ENCODE measurements at regions not wholly inside any gene's neighbourhood (a gene's known extent, or its start where the extent isn't known, plus 50 kb on each side); places are given as distances from the start of the nearest gene placed in this dataset.
"Not testable (repeated sequence)": the region's sequence is repeated elsewhere in the genome, so short reads cannot be mapped to it uniquely, and the experiment has no call there.

- H3K9me3 Mint-ChIP-seq: peaks cover 10% of the 10 kb centered on the region
- DNase-seq (ENCODE audit: low spot score in 2 of 2, unreplicated experiment in 2 of 2): no peak
- H3K36me3 Mint-ChIP-seq: peaks cover 22% of the 10 kb centered on the region
- TF ChIP-seq, protein P1, sequence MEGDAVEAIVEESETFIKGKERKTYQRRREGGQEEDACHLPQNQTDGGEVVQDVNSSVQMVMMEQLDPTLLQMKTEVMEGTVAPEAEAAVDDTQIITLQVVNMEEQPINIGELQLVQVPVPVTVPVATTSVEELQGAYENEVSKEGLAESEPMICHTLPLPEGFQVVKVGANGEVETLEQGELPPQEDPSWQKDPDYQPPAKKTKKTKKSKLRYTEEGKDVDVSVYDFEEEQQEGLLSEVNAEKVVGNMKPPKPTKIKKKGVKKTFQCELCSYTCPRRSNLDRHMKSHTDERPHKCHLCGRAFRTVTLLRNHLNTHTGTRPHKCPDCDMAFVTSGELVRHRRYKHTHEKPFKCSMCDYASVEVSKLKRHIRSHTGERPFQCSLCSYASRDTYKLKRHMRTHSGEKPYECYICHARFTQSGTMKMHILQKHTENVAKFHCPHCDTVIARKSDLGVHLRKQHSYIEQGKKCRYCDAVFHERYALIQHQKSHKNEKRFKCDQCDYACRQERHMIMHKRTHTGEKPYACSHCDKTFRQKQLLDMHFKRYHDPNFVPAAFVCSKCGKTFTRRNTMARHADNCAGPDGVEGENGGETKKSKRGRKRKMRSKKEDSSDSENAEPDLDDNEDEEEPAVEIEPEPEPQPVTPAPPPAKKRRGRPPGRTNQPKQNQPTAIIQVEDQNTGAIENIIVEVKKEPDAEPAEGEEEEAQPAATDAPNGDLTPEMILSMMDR (IDR thresholded peaks at IDR 0.05; ENCODE audit: unreplicated experiment): no peak
- H3K4me1 Mint-ChIP-seq: no peaks in the 10 kb centered on the region
- H3K27me3 Mint-ChIP-seq (ENCODE audit: low read depth): no peaks in the 10 kb centered on the region
- H3K27ac Mint-ChIP-seq: no peak overlapping the region
- H3K4me3 Mint-ChIP-seq: no peak overlapping the region
These were observed 89.0 kb upstream of the STOX2 start for GRCh38 chr4:183816077-183816476.

DNA sequence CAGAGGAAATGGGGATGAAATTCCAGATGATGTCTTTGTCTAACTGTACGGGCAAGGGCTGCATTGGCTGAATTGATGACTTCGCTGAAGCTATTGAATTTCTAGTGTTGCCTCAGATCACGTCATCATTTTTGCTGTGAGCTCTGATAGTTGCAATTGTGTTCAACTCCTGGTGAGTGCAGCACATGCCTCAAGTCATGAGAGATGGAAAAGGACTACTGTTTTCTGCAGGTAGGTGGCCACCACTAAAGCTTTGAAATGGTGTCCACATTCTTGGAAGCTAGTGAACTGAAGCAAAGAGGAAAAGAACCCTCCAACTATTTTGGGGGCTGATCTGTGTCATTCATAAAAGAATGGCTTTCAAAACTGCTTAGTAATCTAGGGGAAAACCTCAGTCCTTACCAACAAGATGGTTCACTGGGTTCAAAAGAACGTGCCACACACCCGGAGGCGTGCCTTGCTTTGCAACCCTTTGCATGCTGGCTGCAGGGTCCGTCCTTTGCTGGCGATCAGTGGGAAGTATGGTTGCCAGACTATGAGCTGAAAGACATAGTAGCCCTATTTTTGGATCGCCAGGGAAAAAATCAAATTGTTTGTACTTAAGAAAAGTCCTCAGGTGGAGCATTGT, 88.1 kb upstream of the STOX2 start:
- H3K9me3 Mint-ChIP-seq: peaks cover 10% of the 10 kb centered on the region
- H3K4me1 Mint-ChIP-seq: no peaks in the 10 kb centered on the region
- H3K27me3 Mint-ChIP-seq (ENCODE audit: low read depth): no peaks in the 10 kb centered on the region
- DNase-seq (ENCODE audit: low spot score in 2 of 2, unreplicated experiment in 2 of 2): no peak
- H3K36me3 Mint-ChIP-seq: peaks cover 22% of the 10 kb centered on the region
- H3K4me3 Mint-ChIP-seq: no peak overlapping the region
- H3K27ac Mint-ChIP-seq: no peak overlapping the region
- TF ChIP-seq, protein P1 (IDR thresholded peaks at IDR 0.05; ENCODE audit: unreplicated experiment): no peak

DNA sequence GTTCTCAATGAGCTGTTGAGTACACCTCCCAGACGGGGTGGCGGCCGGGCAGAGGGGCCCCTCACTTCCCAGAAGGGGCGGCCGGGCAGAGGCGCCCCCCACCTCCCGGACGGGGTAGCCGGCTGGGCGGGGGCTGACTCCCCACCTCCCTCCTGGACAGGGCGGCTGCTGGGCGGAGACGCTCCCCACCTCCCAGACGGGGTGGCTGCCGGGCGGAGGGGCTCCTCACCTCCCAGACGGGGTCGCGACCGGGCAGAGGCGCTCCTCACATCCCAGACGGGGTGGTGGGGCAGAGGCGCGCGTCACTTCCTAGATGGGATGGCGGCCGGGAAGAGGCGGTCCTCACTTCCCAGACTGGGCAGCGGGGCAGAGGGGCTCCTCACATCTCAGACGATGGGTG, 86.5 kb upstream of the STOX2 start:
- not testable (repeated sequence) for H3K4me3 Mint-ChIP-seq; H3K4me1 Mint-ChIP-seq; H3K9me3 Mint-ChIP-seq; H3K27me3 Mint-ChIP-seq (ENCODE audit: low read depth); H3K27ac Mint-ChIP-seq; DNase-seq (ENCODE audit: low spot score in 2 of 2, unreplicated experiment in 2 of 2)
- peaks cover 24% of the 10 kb centered on the region for H3K36me3 Mint-ChIP-seq

GRCh38 chr4:183821076-183821853, 83.8 kb upstream of the STOX2 start:
- Mint-ChIP-seq H3K27ac (peak overlapping the region; percentile 66), H3K36me3 (peaks cover 16% of the 10 kb centered on the region), H3K4me3 (no peak overlapping the region), H3K27me3 (ENCODE audit: low read depth) (no peaks in the 10 kb centered on the region), H3K9me3 (peaks cover under 1% of the 10 kb centered on the region), H3K4me1 (peaks cover 6% of the 10 kb centered on the region)
- DNase-seq (ENCODE audit: low spot score in 2 of 2, unreplicated experiment in 2 of 2): no peak
- TF ChIP-seq, protein P1 (IDR thresholded peaks at IDR 0.05; ENCODE audit: unreplicated experiment): no peak

GRCh38 chr4:183823434-183823833, 81.7 kb upstream of the STOX2 start:
- H3K27ac Mint-ChIP-seq: peak overlapping the region; percentile 62
- no peak for DNase-seq (ENCODE audit: low spot score in 2 of 2, unreplicated experiment in 2 of 2)
- no peaks in the 10 kb centered on the region for H3K27me3 Mint-ChIP-seq (ENCODE audit: low read depth)
- TF ChIP-seq, protein P1 (IDR thresholded peaks at IDR 0.05; ENCODE audit: unreplicated experiment): no peak
- peaks cover 4% of the 10 kb centered on the region for H3K36me3 Mint-ChIP-seq
- no peak overlapping the region for H3K4me3 Mint-ChIP-seq
- H3K9me3 Mint-ChIP-seq: no peaks in the 10 kb centered on the region
- peaks cover 13% of the 10 kb centered on the region for H3K4me1 Mint-ChIP-seq

DNA sequence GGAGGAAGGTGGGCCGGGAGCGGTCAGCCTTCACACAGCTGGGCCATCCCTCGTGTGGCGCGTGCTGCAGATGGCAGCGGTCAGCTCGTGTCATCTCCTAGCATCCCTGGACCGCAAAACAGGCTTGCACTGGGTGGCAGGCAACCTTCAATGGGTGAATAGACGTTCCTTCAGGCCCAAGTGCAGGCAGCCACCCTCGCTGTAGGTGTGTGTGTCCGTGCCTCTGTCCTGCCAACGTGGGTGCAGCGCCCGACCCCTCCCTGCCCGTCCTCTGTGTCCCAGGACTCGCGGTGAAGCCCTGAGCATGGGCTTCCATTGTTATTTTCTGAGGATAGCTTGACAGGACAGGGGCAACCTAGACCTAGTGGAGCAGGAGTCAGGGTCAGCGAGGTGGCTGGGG, 79.8 kb upstream of the STOX2 start:
- Mint-ChIP-seq H3K9me3 (no peaks in the 10 kb centered on the region), H3K4me1 (peaks cover 32% of the 10 kb centered on the region), H3K27me3 (ENCODE audit: low read depth) (no peaks in the 10 kb centered on the region), H3K4me3 (no peak overlapping the region), H3K27ac (no peak overlapping the region), H3K36me3 (peaks cover 2% of the 10 kb centered on the region)
- DNase-seq (ENCODE audit: low spot score in 2 of 2, unreplicated experiment in 2 of 2): no peak
- TF ChIP-seq, protein P1 (IDR thresholded peaks at IDR 0.05; ENCODE audit: unreplicated experiment): no peak
